ENCODE measurements at regions not wholly inside any gene's neighbourhood (a gene's known extent, or its start where the extent isn't known, plus 50 kb on each side); places are given as distances from the start of the nearest gene placed in this dataset.

DNA sequence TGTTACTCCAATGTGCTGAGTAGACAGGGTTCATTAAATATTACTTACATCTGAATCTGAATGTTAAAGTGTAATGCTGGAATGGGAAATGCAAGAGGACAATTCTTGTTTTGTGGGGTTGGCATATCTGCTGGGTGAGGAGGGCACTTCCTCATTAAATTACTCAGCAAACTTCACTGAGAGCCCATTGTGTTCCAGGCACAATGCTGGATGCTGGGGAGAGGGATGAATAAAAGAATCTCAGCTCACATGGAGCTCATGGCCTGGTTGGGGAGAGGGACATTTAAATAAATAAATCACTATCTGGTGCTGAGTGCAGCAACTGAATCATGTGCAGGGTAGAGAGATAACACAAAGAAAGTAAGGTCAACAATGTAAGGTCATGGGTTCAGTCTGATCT, 199.2 kb upstream of the CFAP20DC start (continued):
- TF ChIP-seq ATF3 (IDR thresholded peaks at IDR 0.05): no peak

DNA sequence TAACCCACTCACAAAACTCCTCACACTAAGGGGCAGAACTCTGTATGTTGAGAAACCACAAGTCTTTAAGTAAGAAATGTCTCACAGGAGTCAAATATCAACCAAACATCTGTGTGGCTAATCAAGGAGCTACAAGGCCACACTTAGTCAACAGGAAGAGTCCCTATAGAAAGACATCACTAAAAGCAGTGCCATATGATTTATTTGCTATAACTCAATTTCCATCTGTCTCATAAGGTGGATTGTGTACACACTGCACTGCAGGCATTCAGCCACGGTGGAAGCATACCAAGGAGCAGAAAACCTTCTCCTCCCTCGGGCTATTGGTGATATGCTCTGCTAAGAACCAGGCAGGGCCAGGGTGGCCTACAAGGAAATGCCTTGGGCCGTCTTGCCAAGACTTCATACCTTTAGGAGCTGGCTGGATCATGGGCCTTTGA, 197.6 kb upstream of the CFAP20DC start:
- Histone ChIP-seq H3K36me3 (ENCODE audit: control insufficient read depth in 4 of 4, insufficient read depth in 3 of 4, low read depth in 1 of 4, low read length in 3 of 4) (no peaks in the 10 kb centered on the region), H3K9ac (ENCODE audit: low read depth in 1 of 2, low read length in 2 of 2) (no peak overlapping the region), H3K4me1 (ENCODE audit: control insufficient read depth in 4 of 4, insufficient read depth in 4 of 4, low read length in 3 of 4) (no peaks in the 10 kb centered on the region), H3K4me3 (ENCODE audit: low read depth in 1 of 3, low read length in 3 of 3) (no peak overlapping the region), H3K27ac (ENCODE audit: low read depth in 1 of 2, low read length in 2 of 2) (no peak overlapping the region), H3K9me3 (ENCODE audit: control insufficient read depth in 4 of 4, low read length in 3 of 4) (no peaks in the 10 kb centered on the region), H3K27me3 (ENCODE audit: control insufficient read depth in 4 of 4, insufficient read depth in 4 of 4, low read length in 3 of 4) (no peaks in the 10 kb centered on the region)
- TF ChIP-seq SP1 (IDR thresholded peaks at IDR 0.05) (no peak), EGR1 (IDR thresholded peaks at IDR 0.05; ENCODE audit: low read depth in 2 of 2) (no peak), REST (IDR thresholded peaks at IDR 0.05) (no peak)
- no peak for DNase-seq (ENCODE audit: low spot score)
- 86% methylated on average over 3 of the region's 3 CpGs for WGBS

DNA sequence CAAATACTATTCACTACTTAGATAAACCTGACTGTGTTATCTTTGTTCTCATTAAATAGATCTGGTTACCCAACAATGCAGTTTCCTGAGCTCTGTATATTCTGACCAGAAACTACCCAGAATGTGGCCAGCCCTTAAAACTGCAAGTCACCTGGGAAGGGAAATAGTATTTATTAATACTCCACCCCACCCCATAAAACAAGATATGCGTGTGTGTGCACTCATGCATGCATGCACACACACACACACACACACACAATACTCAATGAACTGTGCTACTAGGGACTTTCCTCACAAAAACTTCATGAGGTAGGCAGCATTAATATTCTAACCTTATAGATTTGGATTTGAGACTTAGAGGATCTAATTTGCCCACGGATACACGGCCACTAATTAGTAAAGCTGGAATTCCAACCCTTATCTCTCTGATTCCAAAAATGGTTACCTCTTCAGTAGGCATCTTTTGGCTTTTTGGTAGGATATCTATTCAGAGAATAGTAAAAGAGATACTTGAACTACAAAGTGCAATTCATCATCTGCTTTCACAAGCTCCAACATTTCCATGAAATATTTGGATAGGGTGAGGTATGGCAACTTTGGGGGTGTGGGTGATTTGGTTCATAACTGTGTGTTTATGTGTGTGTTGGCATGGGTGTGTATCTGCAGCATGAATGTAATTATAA, 197.0 kb upstream of the CFAP20DC start:
- H3K27ac ChIP-seq (ENCODE audit: low read depth in 1 of 2, low read length in 2 of 2): no peak overlapping the region
- 92% methylated on average over 3 of the region's 3 CpGs for WGBS
- no peak overlapping the region for H3K9ac ChIP-seq (ENCODE audit: low read depth in 1 of 2, low read length in 2 of 2)
- no peak overlapping the region for H3K4me3 ChIP-seq (ENCODE audit: low read depth in 1 of 3, low read length in 3 of 3)
- no peaks in the 10 kb centered on the region for H3K9me3 ChIP-seq (ENCODE audit: control insufficient read depth in 4 of 4, low read length in 3 of 4)
- no peaks in the 10 kb centered on the region for H3K4me1 ChIP-seq (ENCODE audit: control insufficient read depth in 4 of 4, insufficient read depth in 4 of 4, low read length in 3 of 4)
- no peaks in the 10 kb centered on the region for H3K27me3 ChIP-seq (ENCODE audit: control insufficient read depth in 4 of 4, insufficient read depth in 4 of 4, low read length in 3 of 4)
- DNase-seq (ENCODE audit: low spot score): no peak
- H3K36me3 ChIP-seq (ENCODE audit: control insufficient read depth in 4 of 4, insufficient read depth in 3 of 4, low read depth in 1 of 4, low read length in 3 of 4): no peaks in the 10 kb centered on the region
- TF ChIP-seq EGR1 (IDR thresholded peaks at IDR 0.05; ENCODE audit: low read depth in 2 of 2): no peak

GRCh38 chr3:59245859-59246501, 196.2 kb upstream of the CFAP20DC start:
- no peak overlapping the region for H3K4me3 ChIP-seq (ENCODE audit: low read depth in 1 of 3, low read length in 3 of 3)
- no peak for TF ChIP-seq FOXA1 (IDR thresholded peaks at IDR 0.05)
- no peak overlapping the region for H3K9ac ChIP-seq (ENCODE audit: low read depth in 1 of 2, low read length in 2 of 2)
- H3K9me3 ChIP-seq (ENCODE audit: control insufficient read depth in 4 of 4, low read length in 3 of 4): no peaks in the 10 kb centered on the region
- 78% methylated on average over 8 of the region's 8 CpGs for WGBS
- no peak overlapping the region for H3K27ac ChIP-seq (ENCODE audit: low read depth in 1 of 2, low read length in 2 of 2)
- H3K36me3 ChIP-seq (ENCODE audit: control insufficient read depth in 4 of 4, insufficient read depth in 3 of 4, low read depth in 1 of 4, low read length in 3 of 4): no peaks in the 10 kb centered on the region
- no peaks in the 10 kb centered on the region for H3K27me3 ChIP-seq (ENCODE audit: control insufficient read depth in 4 of 4, insufficient read depth in 4 of 4, low read length in 3 of 4)
- DNase-seq (ENCODE audit: low spot score): no peak
- H3K4me1 ChIP-seq (ENCODE audit: control insufficient read depth in 4 of 4, insufficient read depth in 4 of 4, low read length in 3 of 4): no peaks in the 10 kb centered on the region
